ENCODE measurements at regions not wholly inside any gene's neighbourhood (a gene's known extent, or its start where the extent isn't known, plus 50 kb on each side); places are given as distances from the start of the nearest gene placed in this dataset.

DNA sequence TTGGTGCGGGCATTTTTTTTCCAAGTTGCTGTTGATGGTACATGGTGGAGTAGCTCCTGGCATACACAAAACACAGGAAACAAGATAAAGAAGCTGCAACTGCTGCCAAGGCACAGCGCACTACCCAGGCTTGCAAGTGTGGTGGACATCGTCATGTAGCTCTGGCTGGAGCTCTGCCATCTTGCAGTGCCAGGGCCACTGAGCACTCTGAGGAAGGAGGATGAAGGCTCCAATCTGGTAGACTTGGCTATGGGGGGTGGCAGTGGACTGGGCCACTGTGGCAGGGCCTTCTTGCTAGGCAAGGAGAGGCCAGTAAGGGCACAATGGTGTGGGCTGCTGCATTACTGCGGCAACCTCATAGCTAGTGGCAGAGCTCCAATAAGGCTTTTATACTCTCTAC is 263.5 kb downstream of the CENPW start:
- Histone ChIP-seq H3K9ac (ENCODE audit: low read length) (no peak overlapping the region), H2AFZ (ENCODE audit: low read depth, low read length) (no peak overlapping the region), H2BK15ac (ENCODE audit: low read depth, poor library complexity, severe bottlenecking) (no peak overlapping the region), H2AK5ac (ENCODE audit: low read length, severe bottlenecking) (no peak overlapping the region), H3K14ac (ENCODE audit: low read length in 2 of 2) (no peak overlapping the region), H3K18ac (ENCODE audit: low read depth in 1 of 2, low read length in 2 of 2) (no peak overlapping the region), H4K91ac (ENCODE audit: low read length) (no peak overlapping the region), H3K4ac (ENCODE audit: low read depth in 1 of 2, low read length in 2 of 2) (no peak overlapping the region), H3K27me3 (ENCODE audit: control insufficient read depth in 1 of 2, insufficient read depth in 1 of 2, low read length in 2 of 2) (no peaks in the 10 kb centered on the region), H3K79me1 (replicated peaks; ENCODE audit: low read length, poor library complexity, severe bottlenecking) (no peaks in the 10 kb centered on the region), H3K27ac (ENCODE audit: low read length, poor library complexity, severe bottlenecking) (no peak overlapping the region), H3K9me3 (ENCODE audit: control insufficient read depth, low read length) (no peaks in the 10 kb centered on the region), H3K36me3 (ENCODE audit: control insufficient read depth in 1 of 2, insufficient read depth in 2 of 2, low read depth in 1 of 2, low read length in 2 of 2) (no peaks in the 10 kb centered on the region), H2BK5ac (ENCODE audit: low read depth, low read length, poor library complexity, severe bottlenecking) (no peak overlapping the region), H3K23ac (ENCODE audit: low read length in 2 of 2) (no peak overlapping the region), H4K8ac (ENCODE audit: low read length) (no peak overlapping the region), H3K4me2 (ENCODE audit: low read length, poor library complexity, severe bottlenecking) (no peak overlapping the region), H3K4me1 (ENCODE audit: control insufficient read depth, insufficient read depth, low read depth, low read length) (no peaks in the 10 kb centered on the region), H2BK120ac (ENCODE audit: low read depth, low read length) (no peak overlapping the region), H2BK12ac (ENCODE audit: low read length in 2 of 2) (no peak overlapping the region), H3K4me3 (ENCODE audit: insufficient read depth in 1 of 2, low read depth in 1 of 2, low read length in 2 of 2) (no peak overlapping the region)
- no peak for DNase-seq
- WGBS: 99% methylated on average over 4 of the region's 4 CpGs

DNA sequence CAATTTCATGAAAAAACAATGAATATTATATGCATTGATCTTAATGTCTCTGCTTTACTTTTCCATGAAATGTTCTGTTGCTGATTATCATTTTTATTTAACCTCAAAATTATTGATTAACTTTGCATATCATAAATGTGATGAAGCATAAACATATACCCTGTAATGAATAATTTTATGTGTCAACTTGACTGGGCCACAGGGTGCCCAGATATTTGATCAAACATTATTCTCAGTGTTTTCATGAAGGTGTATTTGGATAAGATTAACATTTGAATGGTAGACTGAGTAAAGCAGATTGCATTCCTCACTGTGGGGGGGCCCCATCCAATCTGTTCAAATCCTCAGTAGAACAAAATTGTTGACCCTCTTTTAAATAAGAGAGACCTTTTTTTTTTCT is 265.2 kb downstream of the CENPW start:
- Histone ChIP-seq H3K79me1 (replicated peaks; ENCODE audit: low read length, poor library complexity, severe bottlenecking) (no peaks in the 10 kb centered on the region), H2AFZ (ENCODE audit: low read depth, low read length) (no peak overlapping the region), H3K14ac (ENCODE audit: low read length in 2 of 2) (no peak overlapping the region), H3K9ac (ENCODE audit: low read length) (no peak overlapping the region), H3K23ac (ENCODE audit: low read length in 2 of 2) (no peak overlapping the region), H3K4me3 (ENCODE audit: insufficient read depth in 1 of 2, low read depth in 1 of 2, low read length in 2 of 2) (no peak overlapping the region), H4K91ac (ENCODE audit: low read length) (no peak overlapping the region), H3K18ac (ENCODE audit: low read depth in 1 of 2, low read length in 2 of 2) (no peak overlapping the region), H2BK15ac (ENCODE audit: low read depth, poor library complexity, severe bottlenecking) (no peak overlapping the region), H3K4ac (ENCODE audit: low read depth in 1 of 2, low read length in 2 of 2) (no peak overlapping the region), H3K27me3 (ENCODE audit: control insufficient read depth in 1 of 2, insufficient read depth in 1 of 2, low read length in 2 of 2) (no peaks in the 10 kb centered on the region), H2BK5ac (ENCODE audit: low read depth, low read length, poor library complexity, severe bottlenecking) (no peak overlapping the region), H3K9me3 (ENCODE audit: control insufficient read depth, low read length) (no peaks in the 10 kb centered on the region), H3K27ac (ENCODE audit: low read length, poor library complexity, severe bottlenecking) (no peak overlapping the region), H3K4me2 (ENCODE audit: low read length, poor library complexity, severe bottlenecking) (no peak overlapping the region), H2BK120ac (ENCODE audit: low read depth, low read length) (no peak overlapping the region), H3K4me1 (ENCODE audit: control insufficient read depth, insufficient read depth, low read depth, low read length) (no peaks in the 10 kb centered on the region), H4K8ac (ENCODE audit: low read length) (no peak overlapping the region), H3K36me3 (ENCODE audit: control insufficient read depth in 1 of 2, insufficient read depth in 2 of 2, low read depth in 1 of 2, low read length in 2 of 2) (no peaks in the 10 kb centered on the region), H2BK12ac (ENCODE audit: low read length in 2 of 2) (no peak overlapping the region), H2AK5ac (ENCODE audit: low read length, severe bottlenecking) (no peak overlapping the region)
- no peak for DNase-seq

DNA sequence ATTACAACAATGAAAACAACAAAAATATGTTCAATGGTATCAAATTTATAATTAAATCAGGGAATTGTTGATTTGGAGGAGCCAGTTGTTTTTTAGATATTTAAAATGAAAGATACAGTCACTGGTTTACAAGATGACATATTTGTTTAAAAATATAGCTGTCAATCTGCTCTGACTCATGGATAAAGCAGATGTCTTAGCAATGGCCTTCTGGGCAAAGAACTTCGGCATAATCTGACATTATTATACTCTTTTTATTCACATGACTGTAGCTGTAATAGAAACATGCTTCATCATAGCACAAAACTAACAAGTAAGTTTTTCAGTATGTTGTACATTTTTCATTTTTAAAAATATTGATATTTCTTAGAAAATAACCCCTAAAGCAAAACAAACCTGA is 267.4 kb downstream of the CENPW start:
- Histone ChIP-seq H3K79me1 (replicated peaks; ENCODE audit: low read length, poor library complexity, severe bottlenecking) (no peaks in the 10 kb centered on the region), H4K91ac (ENCODE audit: low read length) (no peak overlapping the region), H2BK12ac (ENCODE audit: low read length in 2 of 2) (no peak overlapping the region), H3K23ac (ENCODE audit: low read length in 2 of 2) (no peak overlapping the region), H3K4me2 (ENCODE audit: low read length, poor library complexity, severe bottlenecking) (no peak overlapping the region), H2AK5ac (ENCODE audit: low read length, severe bottlenecking) (no peak overlapping the region), H3K4me3 (ENCODE audit: insufficient read depth in 1 of 2, low read depth in 1 of 2, low read length in 2 of 2) (no peak overlapping the region), H2BK5ac (ENCODE audit: low read depth, low read length, poor library complexity, severe bottlenecking) (no peak overlapping the region), H4K8ac (ENCODE audit: low read length) (no peak overlapping the region), H3K4me1 (ENCODE audit: control insufficient read depth, insufficient read depth, low read depth, low read length) (no peaks in the 10 kb centered on the region), H3K4ac (ENCODE audit: low read depth in 1 of 2, low read length in 2 of 2) (no peak overlapping the region), H3K18ac (ENCODE audit: low read depth in 1 of 2, low read length in 2 of 2) (no peak overlapping the region), H3K27me3 (ENCODE audit: control insufficient read depth in 1 of 2, insufficient read depth in 1 of 2, low read length in 2 of 2) (no peaks in the 10 kb centered on the region), H3K9ac (ENCODE audit: low read length) (no peak overlapping the region), H2BK15ac (ENCODE audit: low read depth, poor library complexity, severe bottlenecking) (no peak overlapping the region), H3K9me3 (ENCODE audit: control insufficient read depth, low read length) (no peaks in the 10 kb centered on the region), H2BK120ac (ENCODE audit: low read depth, low read length) (no peak overlapping the region), H3K36me3 (ENCODE audit: control insufficient read depth in 1 of 2, insufficient read depth in 2 of 2, low read depth in 1 of 2, low read length in 2 of 2) (no peaks in the 10 kb centered on the region), H2AFZ (ENCODE audit: low read depth, low read length) (no peak overlapping the region), H3K14ac (ENCODE audit: low read length in 2 of 2) (no peak overlapping the region), H3K27ac (ENCODE audit: low read length, poor library complexity, severe bottlenecking) (no peak overlapping the region)
- DNase-seq: no peak
- no CpG with 5 or more reads among the region's 1 CpG for WGBS

DNA sequence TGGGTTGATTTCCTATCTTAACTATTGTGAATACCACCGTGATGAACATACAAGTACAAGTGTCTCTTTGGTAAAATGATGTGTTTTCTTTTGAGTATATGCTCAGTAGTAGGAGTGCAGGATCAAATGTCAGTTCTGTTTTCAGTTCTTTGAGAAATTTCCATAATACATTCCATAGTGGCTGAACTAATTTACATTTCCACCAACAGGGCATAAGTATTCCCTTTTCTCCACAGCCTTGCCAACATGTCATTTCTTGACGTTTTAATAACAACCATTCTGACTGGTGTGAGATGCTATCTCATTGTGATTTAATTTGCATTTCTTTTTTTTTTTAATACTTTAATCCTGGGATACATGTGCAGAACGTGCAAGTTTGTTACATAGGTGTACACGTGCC is 268.8 kb downstream of the CENPW start:
- Histone ChIP-seq H3K9ac (ENCODE audit: low read length) (no peak overlapping the region), H3K36me3 (ENCODE audit: control insufficient read depth in 1 of 2, insufficient read depth in 2 of 2, low read depth in 1 of 2, low read length in 2 of 2) (no peaks in the 10 kb centered on the region), H3K23ac (ENCODE audit: low read length in 2 of 2) (no peak overlapping the region), H3K4me3 (ENCODE audit: insufficient read depth in 1 of 2, low read depth in 1 of 2, low read length in 2 of 2) (no peak overlapping the region), H2BK120ac (ENCODE audit: low read depth, low read length) (no peak overlapping the region), H2AFZ (ENCODE audit: low read depth, low read length) (no peak overlapping the region), H3K27ac (ENCODE audit: low read length, poor library complexity, severe bottlenecking) (no peak overlapping the region), H3K4me2 (ENCODE audit: low read length, poor library complexity, severe bottlenecking) (no peak overlapping the region), H3K9me3 (ENCODE audit: control insufficient read depth, low read length) (no peaks in the 10 kb centered on the region), H2AK5ac (ENCODE audit: low read length, severe bottlenecking) (no peak overlapping the region), H2BK5ac (ENCODE audit: low read depth, low read length, poor library complexity, severe bottlenecking) (no peak overlapping the region), H2BK12ac (ENCODE audit: low read length in 2 of 2) (no peak overlapping the region), H4K91ac (ENCODE audit: low read length) (no peak overlapping the region), H2BK15ac (ENCODE audit: low read depth, poor library complexity, severe bottlenecking) (no peak overlapping the region), H3K79me1 (replicated peaks; ENCODE audit: low read length, poor library complexity, severe bottlenecking) (no peaks in the 10 kb centered on the region), H3K18ac (ENCODE audit: low read depth in 1 of 2, low read length in 2 of 2) (no peak overlapping the region), H3K4ac (ENCODE audit: low read depth in 1 of 2, low read length in 2 of 2) (no peak overlapping the region), H3K27me3 (ENCODE audit: control insufficient read depth in 1 of 2, insufficient read depth in 1 of 2, low read length in 2 of 2) (no peaks in the 10 kb centered on the region), H4K8ac (ENCODE audit: low read length) (no peak overlapping the region), H3K14ac (ENCODE audit: low read length in 2 of 2) (no peak overlapping the region), H3K4me1 (ENCODE audit: control insufficient read depth, insufficient read depth, low read depth, low read length) (no peaks in the 10 kb centered on the region)
- 86% methylated on average over 2 of the region's 4 CpGs for WGBS
- DNase-seq: no peak

All from mesenchymal stem cell (in vitro differentiated cells and primary cell).